H1 (cell line): ENCODE measurements at regions not wholly inside any gene's neighbourhood (a gene's known extent, or its start where the extent isn't known, plus 50 kb on each side); places are given as distances from the start of the nearest gene placed in this dataset.

ENCODE experiments used
- CTCF ChIA-PET: fragments of 300-600 bp; sonication (Branson Sonifier 250); formaldehyde crosslinking; loops from one replicate; lab custom pipeline; 2021; ENCODE audit not compliant: partially characterized antibody; lab: Charles Lee
- POLR2A ChIA-PET: fragments of 300-600 bp; sonication (Branson Sonifier 250); formaldehyde crosslinking; loops from one replicate; lab custom pipeline; 2021; ENCODE audit warnings: inconsistent platforms; ENCODE audit not compliant: partially characterized antibody; lab: Charles Lee
- DNase-seq, 2 experiments: peaks; one replicate each; pipeline versions ENCODE4 v3.0.0 to v3.0.0-alpha.2; 2010 to 2022; ENCODE audit warnings: low spot score in 2 of 2, low read depth in 1 of 2, mixed read lengths in 1 of 2
- FAIRE-seq: peaks from 2 replicates; lab custom pipeline; 2011; peaks lifted over from hg19 to GRCh38; lab: Jason Lieb, UNC
- H2AFZ ChIP-seq: 2 replicates; pipeline ENCODE4 v1.8.1; 2012; ENCODE audit warnings: low read length, inconsistent platforms
- H2AK5ac ChIP-seq: 2 replicates; pipeline ENCODE4 v1.6.1; 2013; ENCODE audit warnings: low read depth, low read length
- H2BK120ac ChIP-seq: replicated peaks from 2 replicates; pipeline ENCODE3; 2013; ENCODE audit warnings: low read depth, low read length, inconsistent platforms
- H2BK12ac ChIP-seq: 2 replicates; pipeline ENCODE4 v1.6.1; 2013; ENCODE audit warnings: low read depth, low read length
- H2BK15ac ChIP-seq: 2 replicates; pipeline ENCODE4 v1.6.1; 2013; ENCODE audit warnings: low read length
- H2BK20ac ChIP-seq: 2 replicates; pipeline ENCODE4 v1.6.1; 2013; ENCODE audit warnings: low read length
- H2BK5ac ChIP-seq: 2 replicates; pipeline ENCODE4 v1.6.1; 2013; ENCODE audit warnings: low read depth, low read length
- H3K14ac ChIP-seq: 2 replicates; pipeline ENCODE4 v1.6.1; 2013; ENCODE audit warnings: inconsistent platforms; ENCODE audit not compliant: insufficient read length
- H3K18ac ChIP-seq: 2 replicates; pipeline ENCODE4 v1.6.1; 2013; ENCODE audit warnings: low read length; ENCODE audit errors: extremely low read depth
- H3K23ac ChIP-seq: 2 replicates; pipeline ENCODE4 v1.6.1; 2013; ENCODE audit warnings: inconsistent platforms; ENCODE audit not compliant: insufficient read length
- H3K23me2 ChIP-seq: 2 replicates; pipeline ENCODE4 v1.6.1; 2013; ENCODE audit warnings: low read depth, low read length
- H3K27ac ChIP-seq: 2 replicates; pipeline ENCODE4 v1.6.1; 2011; ENCODE audit warnings: low read depth, low read length, inconsistent platforms
- H3K27me3 ChIP-seq, 4 experiments: replicated peaks in 1 of 4; 1 replicate in 1 of 4; 2 replicates in 3 of 4; pipeline versions ENCODE4 v1.6.1 to v1.8.1; 2011 to 2013; ENCODE audit warnings: low read length in 3 of 4, mild to moderate bottlenecking in 3 of 4, inconsistent platforms in 2 of 4, mixed read lengths in 2 of 4, moderate library complexity in 1 of 4; ENCODE audit not compliant: control insufficient read depth in 3 of 4, insufficient read depth in 3 of 4; ENCODE audit errors: extremely low read depth in 1 of 4
- H3K36me3 ChIP-seq, 4 experiments: 2 replicates each; pipeline versions ENCODE4 v1.6.1 to v1.8.1; 2011 to 2013; ENCODE audit warnings: mild to moderate bottlenecking in 4 of 4, low read length in 3 of 4, moderate library complexity in 2 of 4, control low read depth in 1 of 4, inconsistent platforms in 1 of 4; ENCODE audit not compliant: insufficient read depth in 4 of 4, control insufficient read depth in 2 of 4
- H3K4ac ChIP-seq: replicated peaks from 2 replicates; pipeline ENCODE3; 2013; ENCODE audit warnings: low read length, low read depth, mixed read lengths, inconsistent platforms; ENCODE audit not compliant: insufficient read length
- H3K4me1 ChIP-seq, 4 experiments: replicated peaks in 1 of 4; 1 replicate in 1 of 4; 2 replicates in 3 of 4; pipeline versions ENCODE4 v1.6.1 to v1.8.1; 2011 to 2013; ENCODE audit warnings: low read length in 3 of 4, inconsistent platforms in 2 of 4, mixed read lengths in 1 of 4; ENCODE audit not compliant: insufficient read depth in 4 of 4, control insufficient read depth in 3 of 4
- H3K4me2 ChIP-seq, 2 experiments: 2 replicates each; pipeline versions ENCODE4 v1.6.1 to v1.8.1; 2011 to 2013; ENCODE audit warnings: low read depth in 2 of 2, low read length in 2 of 2, control low read depth in 1 of 2, inconsistent platforms in 1 of 2, mild to moderate bottlenecking in 1 of 2; ENCODE audit not compliant: insufficient read depth in 1 of 2
- H3K4me3 ChIP-seq, 4 experiments: fragments of 200-600, 300-600 bp in 1 of 4; sonication (generic), shearing (Covaris generic), sonication (Bioruptor Twin) in 1 of 4; 2 replicates each; pipeline versions ENCODE4 v1.5.1 to v1.8.1; 2011 to 2016; ENCODE audit warnings: low read length in 4 of 4, low read depth in 3 of 4, control low read depth in 2 of 4, inconsistent platforms in 2 of 4, mild to moderate bottlenecking in 2 of 4, mixed read lengths in 1 of 4, moderate library complexity in 1 of 4; ENCODE audit not compliant: insufficient read depth in 2 of 4; ENCODE audit errors: extremely low read depth in 1 of 4
- H3K56ac ChIP-seq: replicated peaks from 2 replicates; pipeline ENCODE3; 2013; ENCODE audit warnings: low read depth, mild to moderate bottlenecking, mixed read lengths, low read length, inconsistent platforms; ENCODE audit not compliant: insufficient read length
- H3K79me1 ChIP-seq: 2 replicates; pipeline ENCODE4 v1.6.1; 2013; ENCODE audit warnings: low read depth, low read length, control low read depth
- H3K79me2 ChIP-seq, 2 experiments: 2 replicates each; pipeline versions ENCODE4 v1.6.1 to v1.8.1; 2012 to 2013; ENCODE audit warnings: low read length in 2 of 2, mild to moderate bottlenecking in 2 of 2, inconsistent platforms in 1 of 2; ENCODE audit not compliant: insufficient read depth in 2 of 2, control insufficient read depth in 1 of 2
- H3K9ac ChIP-seq, 4 experiments: replicated peaks in 1 of 4; 1 replicate in 1 of 4; 2 replicates in 3 of 4; pipeline versions ENCODE4 v1.6.1 to v1.8.1; 2011 to 2013; ENCODE audit warnings: low read depth in 3 of 4, low read length in 3 of 4, control low read depth in 2 of 4, mild to moderate bottlenecking in 2 of 4, moderate library complexity in 2 of 4, inconsistent platforms in 1 of 4; ENCODE audit errors: extremely low read depth in 1 of 4
- H3K9me3 ChIP-seq, 2 experiments: 2 replicates each; pipeline versions ENCODE4 v1.6.1 to v1.8.1; 2012 to 2013; ENCODE audit warnings: mild to moderate bottlenecking in 2 of 2, moderate library complexity in 2 of 2, control low read depth in 1 of 2, inconsistent platforms in 1 of 2, low read depth in 1 of 2, low read length in 1 of 2, mixed read lengths in 1 of 2; ENCODE audit not compliant: insufficient read depth in 2 of 2
- H4K20me1 ChIP-seq, 2 experiments: replicated peaks in 1 of 2; 2 replicates each; pipeline versions ENCODE3 to v1.8.1; 2011 to 2013; ENCODE audit warnings: inconsistent platforms in 2 of 2, low read length in 2 of 2, mild to moderate bottlenecking in 1 of 2; ENCODE audit not compliant: insufficient read depth in 2 of 2, control insufficient read depth in 1 of 2
- H4K5ac ChIP-seq: 2 replicates; pipeline ENCODE4 v1.6.1; 2013; ENCODE audit warnings: low read length, low read depth, mixed read lengths, inconsistent platforms; ENCODE audit not compliant: insufficient read length
- H4K8ac ChIP-seq: 2 replicates; pipeline ENCODE4 v1.8.0; 2013; ENCODE audit warnings: mild to moderate bottlenecking, moderate library complexity, low read length, inconsistent platforms; ENCODE audit not compliant: insufficient read depth; ENCODE audit errors: extremely low read depth
- H4K91ac ChIP-seq: replicated peaks from 2 replicates; pipeline ENCODE3; 2013; ENCODE audit warnings: low read length, mixed read lengths, inconsistent platforms; ENCODE audit not compliant: insufficient read length
- POLR2A ChIP-seq, 2 experiments: IDR thresholded peaks; 1 replicate in 1 of 2; 2 replicates in 1 of 2; pipeline ENCODE4 v1.6.1; 2011; ENCODE audit warnings: low read depth in 2 of 2, low read length in 2 of 2, mild to moderate bottlenecking in 2 of 2; ENCODE audit errors: control extremely low read depth in 1 of 2
- RNF2 ChIP-seq: fragments of 200-900, 300-1000 bp; sonication (generic); IDR thresholded peaks from 2 replicates; pipeline ENCODE4 v1.7.1; 2016; ENCODE audit warnings: borderline replicate concordance, low read depth, mild to moderate bottlenecking, antibody characterized with exemption, low read length; ENCODE audit not compliant: poor library complexity, severe bottlenecking; ENCODE audit errors: missing control alignments
- whole genome bisulfite sequencing, 2 experiments: shearing (Covaris generic) in 1 of 2; methylation state at CpG; one replicate each; pipeline versions ENCODE4 v1.1.6 to v1.1.7; 2013 to 2015; ENCODE audit warnings: low lambda C conversion rate in 2 of 2, mixed read lengths in 2 of 2, inconsistent platforms in 1 of 2, low coverage in 1 of 2, missing lambda C conversion rate in 1 of 2; ENCODE audit not compliant: insufficient replicate concordance in 2 of 2, insufficient coverage in 1 of 2, insufficient read length in 1 of 2; ENCODE audit errors: extremely low coverage in 1 of 2, missing lambda C conversion rate in 1 of 2; 5-methylcytosine and 5-hydroxymethylcytosine counted together

DNA sequence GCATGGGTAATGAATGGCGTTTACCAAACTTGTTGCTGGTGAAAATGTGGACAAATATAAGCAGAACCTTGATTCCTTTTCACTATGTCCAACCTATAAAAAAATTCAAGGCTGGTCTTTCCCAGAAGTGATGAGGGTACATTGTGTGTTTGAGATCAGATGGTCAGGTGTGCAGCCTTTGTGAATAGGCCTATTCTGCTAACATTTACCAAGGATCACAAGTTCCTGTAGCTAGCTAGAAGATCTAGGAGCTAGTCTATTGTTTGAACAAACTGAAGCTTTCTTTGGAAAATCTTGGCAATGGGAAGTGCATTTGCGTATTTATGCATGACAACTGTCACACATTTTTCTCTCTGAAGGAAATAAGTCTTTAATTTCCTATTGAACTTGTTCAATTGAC, 489.6 kb downstream of the KLF5 start:
- CTCF ChIA-PET, result interaction anchor here (0.6 to 1.5 kb wide), 7 partner anchors 20 to 671 kb away, joined by 3 to 5 read pairs (median 3); no protein-coding TSS in a partner anchor
- Histone ChIP-seq H4K8ac (no peak overlapping the region), H4K20me1 (no peaks in the 10 kb centered on the region), H3K9me3 (no peaks in the 10 kb centered on the region), H3K18ac (no peak overlapping the region), H2AK5ac (no peak overlapping the region), H2BK120ac (no peak overlapping the region), H4K91ac (no peak overlapping the region), H3K56ac (no peak overlapping the region), H3K79me2 (no peaks in the 10 kb centered on the region), H3K27me3 (no peaks in the 10 kb centered on the region), H3K4me2 (no peak overlapping the region), H2BK20ac (no peak overlapping the region), H3K4ac (no peak overlapping the region), H3K4me1 (no peaks in the 10 kb centered on the region; a peak in 1 of 7 replicates), H2BK15ac (no peak overlapping the region), H3K79me1 (no peaks in the 10 kb centered on the region), H3K36me3 (no peaks in the 10 kb centered on the region), H3K4me3 (no peak overlapping the region), H3K27ac (no peak overlapping the region), H2BK5ac (no peak overlapping the region), H3K9ac (no peak overlapping the region), H2AFZ (no peak overlapping the region), H3K23me2 (no peaks in the 10 kb centered on the region), H3K23ac (no peak overlapping the region), H3K14ac (no peak overlapping the region), H2BK12ac (no peak overlapping the region), H4K5ac (no peak overlapping the region)
- 91% methylated on average over 2 of the region's 2 CpGs; no CpG with 5 or more reads in 1 of the 2 experiments for WGBS, 2 experiments
- POLR2A ChIA-PET, result no interaction called here
- DNase-seq (no peak), FAIRE-seq (no peak)
- no peak for TF ChIP-seq RNF2
- TF ChIP-seq POLR2A (IDR thresholded peaks at IDR 0.05; ENCODE audit: control extremely low read depth in 1 of 2, low read depth in 2 of 2, low read length in 2 of 2), result no peak
